Lung (tissue), 11 donors: ENCODE measurements at regions not wholly inside any gene's neighbourhood (a gene's known extent, or its start where the extent isn't known, plus 50 kb on each side); places are given as distances from the start of the nearest gene placed in this dataset.

Experiments used
- ATAC-seq: fragments of 200-7000 bp; cut with Tn5 transposase; one replicate; pipeline ENCODE4 v1.9.1; 2020; ENCODE audit warnings: moderate number of reproducible peaks; ENCODE audit not compliant: insufficient read depth, low FRiP score
- DNase-seq, 3 donors: peaks; one replicate each; pipeline ENCODE4 v3.0.0-alpha.2; 2013 to 2017
- H3K27ac ChIP-seq, 2 donors: one replicate each; pipeline ENCODE4 v1.5.1; 2013; ENCODE audit warnings: mild to moderate bottlenecking in 2 of 2, moderate library complexity in 2 of 2, control low read depth in 1 of 2, inconsistent platforms in 1 of 2, low read depth in 1 of 2, low read length in 1 of 2
- H3K27me3 ChIP-seq, 3 donors: one replicate each; pipeline ENCODE4 v1.5.1; 2013; ENCODE audit warnings: low read length in 2 of 3; ENCODE audit not compliant: control insufficient read depth in 3 of 3, insufficient read depth in 3 of 3
- H3K36me3 ChIP-seq, 4 donors: one replicate each; pipeline ENCODE4 v1.5.1; 2013; ENCODE audit warnings: low read length in 4 of 4, mild to moderate bottlenecking in 1 of 4, moderate library complexity in 1 of 4; ENCODE audit not compliant: control insufficient read depth in 4 of 4, insufficient read depth in 4 of 4
- H3K4me1 ChIP-seq, 5 donors: one replicate each; pipeline ENCODE4 v1.5.1; 2013; ENCODE audit warnings: low read length in 5 of 5, mild to moderate bottlenecking in 2 of 5, moderate library complexity in 1 of 5; ENCODE audit not compliant: control insufficient read depth in 5 of 5, insufficient read depth in 5 of 5
- H3K4me3 ChIP-seq: one replicate; pipeline ENCODE4 v1.5.1; 2013; ENCODE audit warnings: mild to moderate bottlenecking, control low read depth, moderate library complexity
- H3K9ac ChIP-seq, 2 donors: one replicate each; pipeline ENCODE4 v1.5.1; 2013; ENCODE audit warnings: low read length in 2 of 2, control low read depth in 1 of 2; ENCODE audit not compliant: insufficient read depth in 1 of 2
- H3K9me3 ChIP-seq, 4 donors: one replicate each; pipeline ENCODE4 v1.5.1; 2013; ENCODE audit warnings: low read length in 3 of 4, mild to moderate bottlenecking in 1 of 4, moderate library complexity in 1 of 4; ENCODE audit not compliant: control insufficient read depth in 4 of 4, insufficient read depth in 3 of 4
- WGBS, 2 donors: extraction: QIAGEN DNeasy Blood & Tissue Kit; methylation state at CpG; one replicate each; pipeline ENCODE4 v1.1.7; 2013; 5-methylcytosine and 5-hydroxymethylcytosine counted together
- TF ChIP-seq, protein P1 (sequence below): IDR thresholded peaks from 2 replicates; pipeline ENCODE4 v1.5.1; 2012; ENCODE audit warnings: mild to moderate bottlenecking; ENCODE audit errors: control extremely low read depth, extremely low read depth
- donor health status: control.
- donor health status: control.
- donor health status: Bipolar disorder and iron deficiency.
- donor health status: healthy.
- donor health status: DM: yes; HTN: yes; CAD: no.

- ATAC-seq, result no peak
- Histone ChIP-seq H3K9ac (no peak overlapping the region), H3K36me3 (no peaks in the 10 kb centered on the region), H3K9me3 (peaks cover 0 to 2% (median 0%) of the 10 kb centered on the region in 4 donors), H3K27me3 (no peaks in the 10 kb centered on the region), H3K27ac (no peak overlapping the region), H3K4me3 (no peak overlapping the region), H3K4me1 (peaks cover 0 to 11% (median 0%) of the 10 kb centered on the region in 5 donors)
- no peak for DNase-seq
- TF ChIP-seq, protein P1, sequence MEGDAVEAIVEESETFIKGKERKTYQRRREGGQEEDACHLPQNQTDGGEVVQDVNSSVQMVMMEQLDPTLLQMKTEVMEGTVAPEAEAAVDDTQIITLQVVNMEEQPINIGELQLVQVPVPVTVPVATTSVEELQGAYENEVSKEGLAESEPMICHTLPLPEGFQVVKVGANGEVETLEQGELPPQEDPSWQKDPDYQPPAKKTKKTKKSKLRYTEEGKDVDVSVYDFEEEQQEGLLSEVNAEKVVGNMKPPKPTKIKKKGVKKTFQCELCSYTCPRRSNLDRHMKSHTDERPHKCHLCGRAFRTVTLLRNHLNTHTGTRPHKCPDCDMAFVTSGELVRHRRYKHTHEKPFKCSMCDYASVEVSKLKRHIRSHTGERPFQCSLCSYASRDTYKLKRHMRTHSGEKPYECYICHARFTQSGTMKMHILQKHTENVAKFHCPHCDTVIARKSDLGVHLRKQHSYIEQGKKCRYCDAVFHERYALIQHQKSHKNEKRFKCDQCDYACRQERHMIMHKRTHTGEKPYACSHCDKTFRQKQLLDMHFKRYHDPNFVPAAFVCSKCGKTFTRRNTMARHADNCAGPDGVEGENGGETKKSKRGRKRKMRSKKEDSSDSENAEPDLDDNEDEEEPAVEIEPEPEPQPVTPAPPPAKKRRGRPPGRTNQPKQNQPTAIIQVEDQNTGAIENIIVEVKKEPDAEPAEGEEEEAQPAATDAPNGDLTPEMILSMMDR, result no peak
- 94 to 97% methylated on average over 5 of the region's 5 CpGs for WGBS, 2 donors
Observed at GRCh38 chr16:66308096-66308495, 58.4 kb upstream of the CDH5 start.

- peaks cover 0 to 8% (median 0%) of the 10 kb centered on the region in 5 donors for H3K4me1 ChIP-seq
- H3K27ac ChIP-seq, result no peak overlapping the region
- H3K9ac ChIP-seq, result no peak overlapping the region
- no peaks in the 10 kb centered on the region for H3K9me3 ChIP-seq
- 90 to 91% methylated on average over 9 of the region's 9 CpGs for WGBS, 2 donors
- H3K36me3 ChIP-seq, result no peaks in the 10 kb centered on the region
- TF ChIP-seq, protein P1, result no peak
- no peaks in the 10 kb centered on the region for H3K27me3 ChIP-seq
- no peak overlapping the region for H3K4me3 ChIP-seq
- ATAC-seq (no peak), DNase-seq (no peak)
Observed at GRCh38 chr16:66306366-66307150, 59.9 kb upstream of the CDH5 start.

DNA sequence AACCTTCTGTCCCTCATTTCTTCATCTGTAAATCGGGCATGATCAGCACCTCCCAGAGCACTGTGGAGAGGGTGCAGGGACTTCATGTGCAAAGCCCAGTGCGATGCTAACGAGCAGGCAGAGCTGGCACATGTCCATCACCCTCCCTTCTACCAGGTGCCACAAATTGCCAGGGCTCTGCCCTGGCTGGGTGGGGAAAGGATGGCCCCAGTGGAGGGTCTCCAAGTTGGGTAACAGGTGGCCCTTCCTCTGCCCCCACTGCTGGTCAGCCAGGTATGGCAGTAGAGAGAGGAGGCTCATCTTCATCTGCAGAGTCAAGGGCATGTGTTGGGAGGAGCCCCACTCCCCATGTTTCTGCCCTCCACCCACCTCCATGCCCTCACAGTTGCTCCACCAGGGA lies 61.5 kb upstream of the CDH5 start:
- Histone ChIP-seq H3K4me1 (peaks cover 0 to 8% (median 0%) of the 10 kb centered on the region in 5 donors), H3K27ac (no peak overlapping the region), H3K9ac (no peak overlapping the region), H3K27me3 (no peaks in the 10 kb centered on the region), H3K36me3 (no peaks in the 10 kb centered on the region), H3K4me3 (no peak overlapping the region), H3K9me3 (peaks cover 0 to 4% (median 0%) of the 10 kb centered on the region in 4 donors)
- WGBS, 2 donors, result 76 to 92% methylated on average over 3 of the region's 3 CpGs
- TF ChIP-seq, protein P1, result no peak
- no peak for ATAC-seq
- no peak for DNase-seq
